Stimulated activated effector memory CD8-positive, alpha-beta T cell treated with anti-CD3 and anti-CD28 coated beads, Interleukin-12 subunit alpha, Interleukin-12 subunit beta, amount 100 ng/mL, for 72 hours (primary cell): ENCODE measurements at regions not wholly inside any gene's neighbourhood (a gene's known extent, or its start where the extent isn't known, plus 50 kb on each side); places are given as distances from the start of the nearest gene placed in this dataset.

ENCODE experiments used
- ATAC-seq: fragments of 150-1000 bp; cut with Tn5 transposase; 2 replicates; pipeline ENCODE4 v1.10.0; 2021
- DNase-seq, 2 donors: peaks; one replicate each; pipeline ENCODE4 v3.0.0; 2021 to 2022; ENCODE audit warnings: low spot score in 2 of 2
- H3K27ac Mint-ChIP-seq: one replicate; pipeline ENCODE4 v1.8.0; 2022; ENCODE audit warnings: mild to moderate bottlenecking, mixed read lengths
- H3K36me3 Mint-ChIP-seq: one replicate; pipeline ENCODE4 v1.8.0; 2022; ENCODE audit warnings: mild to moderate bottlenecking, mixed read lengths
- H3K4me1 Mint-ChIP-seq: one replicate; pipeline ENCODE4 v1.8.0; 2022; ENCODE audit warnings: mixed read lengths
- H3K4me3 Mint-ChIP-seq: one replicate; pipeline ENCODE4 v1.8.0; 2022; ENCODE audit warnings: mild to moderate bottlenecking, mixed read lengths
- H3K9me3 Mint-ChIP-seq: one replicate; pipeline ENCODE4 v1.8.0; 2022; ENCODE audit warnings: mixed read lengths

- ATAC-seq = no peak
- Mint-ChIP-seq H3K9me3 (no peaks in the 10 kb centered on the region), H3K36me3 (no peaks in the 10 kb centered on the region), H3K4me1 (no peaks in the 10 kb centered on the region), H3K27ac (no peak overlapping the region), H3K4me3 (no peak overlapping the region)
- no peak for DNase-seq
These were observed 209.7 kb downstream of the C11orf91 start for GRCh38 chr11:33490842-33491370.

- Mint-ChIP-seq H3K4me3 (no peak overlapping the region), H3K27ac (no peak overlapping the region), H3K36me3 (no peaks in the 10 kb centered on the region), H3K4me1 (no peaks in the 10 kb centered on the region), H3K9me3 (no peaks in the 10 kb centered on the region)
- no peak for DNase-seq
- no peak for ATAC-seq
These were observed 211.7 kb downstream of the C11orf91 start for GRCh38 chr11:33488971-33489370.

GRCh38 chr11:33480626-33481025, 220.0 kb downstream of the C11orf91 start:
- H3K27ac Mint-ChIP-seq = no peak overlapping the region
- no peaks in the 10 kb centered on the region for H3K36me3 Mint-ChIP-seq
- no peak for DNase-seq
- H3K9me3 Mint-ChIP-seq = no peaks in the 10 kb centered on the region
- H3K4me1 Mint-ChIP-seq = no peaks in the 10 kb centered on the region
- H3K4me3 Mint-ChIP-seq = no peak overlapping the region
- no peak for ATAC-seq

GRCh38 chr11:33479231-33479630, 221.4 kb downstream of the C11orf91 start:
- Mint-ChIP-seq H3K9me3 (no peaks in the 10 kb centered on the region), H3K36me3 (no peaks in the 10 kb centered on the region), H3K27ac (no peak overlapping the region), H3K4me3 (no peak overlapping the region), H3K4me1 (no peaks in the 10 kb centered on the region)
- DNase-seq (no peak), ATAC-seq (no peak)

- DNase-seq (no peak), ATAC-seq (no peak)
- no peak overlapping the region for H3K4me3 Mint-ChIP-seq
- H3K36me3 Mint-ChIP-seq = no peaks in the 10 kb centered on the region
- H3K4me1 Mint-ChIP-seq = no peaks in the 10 kb centered on the region
- H3K27ac Mint-ChIP-seq = no peak overlapping the region
- no peaks in the 10 kb centered on the region for H3K9me3 Mint-ChIP-seq
These were observed 221.0 kb downstream of the HIPK3 start for GRCh38 chr11:33478111-33478573.

- H3K27ac Mint-ChIP-seq = no peak overlapping the region
- no peaks in the 10 kb centered on the region for H3K9me3 Mint-ChIP-seq
- DNase-seq (no peak), ATAC-seq (peak; percentile 33)
- H3K4me3 Mint-ChIP-seq = no peak overlapping the region
- H3K4me1 Mint-ChIP-seq = no peaks in the 10 kb centered on the region
- no peaks in the 10 kb centered on the region for H3K36me3 Mint-ChIP-seq
These were observed 219.9 kb downstream of the HIPK3 start for GRCh38 chr11:33476945-33477606.

- DNase-seq (no peak), ATAC-seq (no peak)
- no peak overlapping the region for H3K4me3 Mint-ChIP-seq
- no peaks in the 10 kb centered on the region for H3K9me3 Mint-ChIP-seq
- H3K36me3 Mint-ChIP-seq = no peaks in the 10 kb centered on the region
- H3K4me1 Mint-ChIP-seq = no peaks in the 10 kb centered on the region
- no peak overlapping the region for H3K27ac Mint-ChIP-seq
These were observed 218.8 kb downstream of the HIPK3 start for GRCh38 chr11:33475993-33476392.

- ATAC-seq (no peak), DNase-seq (no peak)
- Mint-ChIP-seq H3K9me3 (no peaks in the 10 kb centered on the region), H3K27ac (no peak overlapping the region), H3K4me1 (no peaks in the 10 kb centered on the region), H3K36me3 (no peaks in the 10 kb centered on the region), H3K4me3 (no peak overlapping the region)
These were observed 217.7 kb downstream of the HIPK3 start for GRCh38 chr11:33474866-33475265.

- H3K27ac Mint-ChIP-seq = no peak overlapping the region
- H3K36me3 Mint-ChIP-seq = no peaks in the 10 kb centered on the region
- no peak for DNase-seq
- no peaks in the 10 kb centered on the region for H3K4me1 Mint-ChIP-seq
- H3K4me3 Mint-ChIP-seq = no peak overlapping the region
- no peaks in the 10 kb centered on the region for H3K9me3 Mint-ChIP-seq
- no peak for ATAC-seq
These were observed 214.4 kb downstream of the HIPK3 start for GRCh38 chr11:33471541-33471940.

GRCh38 chr11:33467966-33468365, 210.8 kb downstream of the HIPK3 start:
- Mint-ChIP-seq H3K4me3 (no peak overlapping the region), H3K4me1 (no peaks in the 10 kb centered on the region), H3K27ac (no peak overlapping the region), H3K36me3 (no peaks in the 10 kb centered on the region), H3K9me3 (no peaks in the 10 kb centered on the region)
- DNase-seq (no peak), ATAC-seq (no peak)

- no peaks in the 10 kb centered on the region for H3K4me1 Mint-ChIP-seq
- H3K9me3 Mint-ChIP-seq = no peaks in the 10 kb centered on the region
- DNase-seq (no peak), ATAC-seq (no peak)
- no peak overlapping the region for H3K27ac Mint-ChIP-seq
- H3K36me3 Mint-ChIP-seq = no peaks in the 10 kb centered on the region
- H3K4me3 Mint-ChIP-seq = no peak overlapping the region
These were observed 205.9 kb downstream of the HIPK3 start for GRCh38 chr11:33463059-33463458.

- DNase-seq = no peak
- no peaks in the 10 kb centered on the region for H3K36me3 Mint-ChIP-seq
- no peak overlapping the region for H3K27ac Mint-ChIP-seq
- no peak overlapping the region for H3K4me3 Mint-ChIP-seq
- no peaks in the 10 kb centered on the region for H3K9me3 Mint-ChIP-seq
- ATAC-seq = no peak
- H3K4me1 Mint-ChIP-seq = no peaks in the 10 kb centered on the region
These were observed 204.4 kb downstream of the HIPK3 start for GRCh38 chr11:33461369-33462125.

- Mint-ChIP-seq H3K4me3 (no peak overlapping the region), H3K9me3 (no peaks in the 10 kb centered on the region), H3K27ac (no peak overlapping the region), H3K4me1 (no peaks in the 10 kb centered on the region), H3K36me3 (no peaks in the 10 kb centered on the region)
- ATAC-seq (no peak), DNase-seq (no peak)
These were observed 200.8 kb downstream of the HIPK3 start for GRCh38 chr11:33457948-33458347.

- ATAC-seq = no peak
- Mint-ChIP-seq H3K4me1 (no peaks in the 10 kb centered on the region), H3K27ac (no peak overlapping the region), H3K4me3 (no peak overlapping the region), H3K9me3 (no peaks in the 10 kb centered on the region), H3K36me3 (no peaks in the 10 kb centered on the region)
- no peak for DNase-seq
These were observed 198.8 kb downstream of the HIPK3 start for GRCh38 chr11:33455867-33456463.

- H3K36me3 Mint-ChIP-seq = no peaks in the 10 kb centered on the region
- no peak overlapping the region for H3K27ac Mint-ChIP-seq
- ATAC-seq = no peak
- H3K9me3 Mint-ChIP-seq = no peaks in the 10 kb centered on the region
- DNase-seq = no peak
- H3K4me3 Mint-ChIP-seq = no peak overlapping the region
- no peaks in the 10 kb centered on the region for H3K4me1 Mint-ChIP-seq
These were observed 197.1 kb downstream of the HIPK3 start for GRCh38 chr11:33454264-33454663.
